Activated CD4-positive, alpha-beta T cell treated with anti-CD3 and anti-CD28 coated beads, Interleukin-10, Interleukin-2, amounts not matched to agents 100 ng/mL and 50 ng/mL, durations not matched to agents 16 hours and 8 hours (primary cell): ENCODE measurements at regions not wholly inside any gene's neighbourhood (a gene's known extent, or its start where the extent isn't known, plus 50 kb on each side); places are given as distances from the start of the nearest gene placed in this dataset.

ENCODE experiments used
- DNase-seq: peaks from one replicate; pipeline ENCODE4 v3.0.0-alpha.2; 2020

- DNase-seq = no peak
These were observed 578.8 kb upstream of the PFKP start for GRCh38 chr10:2488446-2489005.

- DNase-seq = no peak
These were observed 579.4 kb upstream of the PFKP start for GRCh38 chr10:2487921-2488320.

- no peak for DNase-seq
These were observed 588.7 kb upstream of the PFKP start for GRCh38 chr10:2478656-2479055.

GRCh38 chr10:2476812-2477553 lies 590.4 kb upstream of the PFKP start:
- DNase-seq = no peak

- DNase-seq = no peak
These were observed 591.0 kb upstream of the PFKP start for GRCh38 chr10:2476218-2476811.

GRCh38 chr10:2475711-2476217 lies 591.6 kb upstream of the PFKP start:
- no peak for DNase-seq

- no peak for DNase-seq
These were observed 595.5 kb upstream of the PFKP start for GRCh38 chr10:2471811-2472210.

- no peak for DNase-seq
These were observed 597.5 kb upstream of the PFKP start for GRCh38 chr10:2469802-2470201.

GRCh38 chr10:2464483-2464882 lies 602.9 kb upstream of the PFKP start:
- DNase-seq = no peak

GRCh38 chr10:2463316-2463715 lies 604.0 kb upstream of the PFKP start:
- DNase-seq = no peak

GRCh38 chr10:2462581-2462980 lies 604.8 kb upstream of the PFKP start:
- no peak for DNase-seq

GRCh38 chr10:2460812-2461211 lies 606.5 kb upstream of the PFKP start:
- no peak for DNase-seq

- DNase-seq = no peak
These were observed 607.6 kb upstream of the PFKP start for GRCh38 chr10:2459713-2460112.

GRCh38 chr10:2456834-2457233 lies 610.5 kb upstream of the PFKP start:
- no peak for DNase-seq

GRCh38 chr10:2445370-2445769 lies 622.0 kb upstream of the PFKP start:
- no peak for DNase-seq

GRCh38 chr10:2439983-2440382 lies 627.4 kb upstream of the PFKP start:
- no peak for DNase-seq

GRCh38 chr10:2439000-2439399 lies 628.3 kb upstream of the PFKP start:
- no peak for DNase-seq

GRCh38 chr10:2438248-2438939 lies 629.0 kb upstream of the PFKP start:
- DNase-seq = no peak

- no peak for DNase-seq
These were observed 630.4 kb upstream of the PFKP start for GRCh38 chr10:2436933-2437332.

- no peak for DNase-seq
These were observed 635.4 kb upstream of the PFKP start for GRCh38 chr10:2431961-2432360.

- no peak for DNase-seq
These were observed 639.9 kb upstream of the PFKP start for GRCh38 chr10:2427412-2427811.

- DNase-seq = no peak
These were observed 642.0 kb upstream of the PFKP start for GRCh38 chr10:2425320-2425719.

GRCh38 chr10:2414562-2414961 lies 652.8 kb upstream of the PFKP start:
- no peak for DNase-seq

- no peak for DNase-seq
These were observed 653.3 kb upstream of the PFKP start for GRCh38 chr10:2414039-2414438.
